ENCODE measurements at regions not wholly inside any gene's neighbourhood (a gene's known extent, or its start where the extent isn't known, plus 50 kb on each side); places are given as distances from the start of the nearest gene placed in this dataset.

DNA sequence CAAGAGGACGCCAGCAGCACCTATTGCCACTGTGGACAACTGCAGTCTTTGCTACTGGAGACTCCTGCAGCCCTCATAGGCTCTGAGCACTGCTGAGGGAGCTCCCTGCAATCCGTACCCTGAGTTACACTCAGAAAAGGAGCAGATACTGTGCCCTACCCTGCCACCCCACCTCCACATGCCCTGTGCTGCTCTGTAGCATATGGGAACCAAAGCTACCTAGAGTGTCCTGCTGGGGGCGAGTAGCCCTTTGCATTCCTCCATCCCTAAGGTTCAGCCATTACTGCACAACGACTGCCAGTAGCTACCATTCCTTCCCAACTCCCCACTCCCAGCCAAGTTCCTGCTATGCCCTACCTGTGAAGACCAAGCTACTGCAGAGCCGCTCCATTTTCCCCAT is 90.2 kb upstream of the SNCAIP start:
- Histone ChIP-seq H3K27ac (no peak overlapping the region), H4K20me1 (ENCODE audit: insufficient read depth, poor library complexity, severe bottlenecking) (no peaks in the 10 kb centered on the region), H3K27me3 (no peaks in the 10 kb centered on the region), H3K36me3 (replicated peaks; ENCODE audit: insufficient read depth, low read depth) (no peaks in the 10 kb centered on the region), H3K79me2 (no peaks in the 10 kb centered on the region), H3K4me3 (no peak overlapping the region), H3K4me2 (no peak overlapping the region), H3K9me2 (replicated peaks; ENCODE audit: insufficient read depth) (no peaks in the 10 kb centered on the region), H3K9me3 (ENCODE audit: low read depth) (peaks cover 4% of the 10 kb centered on the region), H2AFZ (no peak overlapping the region), H3K4me1 (ENCODE audit: insufficient read depth) (no peaks in the 10 kb centered on the region)
- TF ChIP-seq EZH2 (IDR thresholded peaks at IDR 0.05; ENCODE audit: borderline replicate concordance): no peak
- no peak for TF ChIP-seq EZH2phosphoT487 (IDR thresholded peaks at IDR 0.05; ENCODE audit: low read depth, severe bottlenecking, unreplicated experiment)
- TF ChIP-seq, protein P1, sequence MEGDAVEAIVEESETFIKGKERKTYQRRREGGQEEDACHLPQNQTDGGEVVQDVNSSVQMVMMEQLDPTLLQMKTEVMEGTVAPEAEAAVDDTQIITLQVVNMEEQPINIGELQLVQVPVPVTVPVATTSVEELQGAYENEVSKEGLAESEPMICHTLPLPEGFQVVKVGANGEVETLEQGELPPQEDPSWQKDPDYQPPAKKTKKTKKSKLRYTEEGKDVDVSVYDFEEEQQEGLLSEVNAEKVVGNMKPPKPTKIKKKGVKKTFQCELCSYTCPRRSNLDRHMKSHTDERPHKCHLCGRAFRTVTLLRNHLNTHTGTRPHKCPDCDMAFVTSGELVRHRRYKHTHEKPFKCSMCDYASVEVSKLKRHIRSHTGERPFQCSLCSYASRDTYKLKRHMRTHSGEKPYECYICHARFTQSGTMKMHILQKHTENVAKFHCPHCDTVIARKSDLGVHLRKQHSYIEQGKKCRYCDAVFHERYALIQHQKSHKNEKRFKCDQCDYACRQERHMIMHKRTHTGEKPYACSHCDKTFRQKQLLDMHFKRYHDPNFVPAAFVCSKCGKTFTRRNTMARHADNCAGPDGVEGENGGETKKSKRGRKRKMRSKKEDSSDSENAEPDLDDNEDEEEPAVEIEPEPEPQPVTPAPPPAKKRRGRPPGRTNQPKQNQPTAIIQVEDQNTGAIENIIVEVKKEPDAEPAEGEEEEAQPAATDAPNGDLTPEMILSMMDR (IDR thresholded peaks at IDR 0.05; ENCODE audit: poor library complexity): no peak
- DNase-seq (ENCODE audit: low spot score): no peak
- WGBS (ENCODE audit: low lambda C conversion rate, missing lambda C conversion rate): 95% methylated on average over 5 of the region's 5 CpGs

DNA sequence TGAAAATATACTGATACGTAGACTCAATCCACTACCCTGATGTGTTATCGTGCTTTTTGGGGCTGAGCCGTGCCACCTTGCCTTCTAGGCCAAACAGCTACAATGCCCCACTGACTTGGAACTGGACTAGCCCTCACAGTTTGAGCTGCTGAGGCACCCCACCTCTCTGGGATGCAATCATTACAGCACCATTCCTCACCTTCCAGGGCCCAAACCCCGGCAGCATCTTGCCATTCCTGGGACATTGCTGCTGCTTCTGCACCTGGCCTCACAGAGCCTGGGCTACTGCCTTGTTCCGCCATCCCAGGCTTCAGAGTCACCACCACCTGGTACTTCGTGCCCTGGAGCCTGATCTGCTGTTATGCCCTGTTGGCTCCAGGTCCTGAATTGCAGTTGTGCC is 89.5 kb upstream of the SNCAIP start:
- Histone ChIP-seq H3K4me2 (no peak overlapping the region), H3K36me3 (replicated peaks; ENCODE audit: insufficient read depth, low read depth) (no peaks in the 10 kb centered on the region), H3K9me3 (ENCODE audit: low read depth) (peaks cover 4% of the 10 kb centered on the region), H2AFZ (no peak overlapping the region), H4K20me1 (ENCODE audit: insufficient read depth, poor library complexity, severe bottlenecking) (no peaks in the 10 kb centered on the region), H3K9me2 (replicated peaks; ENCODE audit: insufficient read depth) (no peaks in the 10 kb centered on the region), H3K27me3 (no peaks in the 10 kb centered on the region), H3K4me1 (ENCODE audit: insufficient read depth) (no peaks in the 10 kb centered on the region), H3K27ac (no peak overlapping the region), H3K79me2 (no peaks in the 10 kb centered on the region), H3K4me3 (no peak overlapping the region)
- 93% methylated on average over 6 of the region's 6 CpGs for WGBS (ENCODE audit: low lambda C conversion rate, missing lambda C conversion rate)
- no peak for TF ChIP-seq EZH2phosphoT487 (IDR thresholded peaks at IDR 0.05; ENCODE audit: low read depth, severe bottlenecking, unreplicated experiment)
- no peak for TF ChIP-seq EZH2 (IDR thresholded peaks at IDR 0.05; ENCODE audit: borderline replicate concordance)
- TF ChIP-seq, protein P1 (IDR thresholded peaks at IDR 0.05; ENCODE audit: poor library complexity): no peak
- DNase-seq (ENCODE audit: low spot score): no peak

DNA sequence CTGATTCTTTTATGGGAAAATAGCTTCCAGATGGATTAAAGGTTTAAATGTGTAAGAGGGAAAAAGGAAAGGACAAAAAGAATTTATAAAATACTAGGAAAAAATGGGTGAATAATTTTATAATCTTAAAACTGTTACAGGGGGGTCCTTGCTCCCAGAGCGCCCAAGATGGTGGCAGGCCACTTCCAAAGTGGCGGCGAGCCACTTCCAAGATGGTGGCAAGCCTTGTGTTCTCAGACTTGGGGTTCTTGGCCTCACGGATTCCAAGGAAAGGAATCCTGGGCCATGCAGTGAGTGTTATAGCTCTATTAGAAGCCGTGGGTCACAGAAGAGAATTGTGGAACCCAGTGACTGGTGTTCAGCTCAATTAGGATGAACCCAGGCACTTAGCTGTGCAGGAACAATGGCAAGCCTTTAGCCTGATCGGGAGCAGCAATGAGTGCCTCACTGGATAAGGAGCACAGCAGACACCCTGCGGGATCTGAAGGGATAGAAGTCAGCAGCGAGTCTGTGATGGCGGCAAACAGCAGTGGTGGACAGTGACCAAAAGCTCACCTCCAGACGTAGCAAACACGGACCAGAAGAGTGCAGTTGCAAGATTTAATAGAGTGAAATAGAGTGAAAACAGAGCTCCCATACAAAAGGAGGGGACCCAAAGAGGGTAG is 83.2 kb upstream of the SNCAIP start:
- TF ChIP-seq EZH2 (IDR thresholded peaks at IDR 0.05; ENCODE audit: borderline replicate concordance): no peak
- no peak for TF ChIP-seq EZH2phosphoT487 (IDR thresholded peaks at IDR 0.05; ENCODE audit: low read depth, severe bottlenecking, unreplicated experiment)
- TF ChIP-seq, protein P1 (IDR thresholded peaks at IDR 0.05; ENCODE audit: poor library complexity): no peak
- Histone ChIP-seq H3K9me3 (ENCODE audit: low read depth) (peaks cover 4% of the 10 kb centered on the region), H3K4me3 (no peak overlapping the region), H3K27ac (no peak overlapping the region), H3K9me2 (replicated peaks; ENCODE audit: insufficient read depth) (no peaks in the 10 kb centered on the region), H3K27me3 (no peaks in the 10 kb centered on the region), H2AFZ (no peak overlapping the region), H3K4me2 (no peak overlapping the region), H3K79me2 (no peaks in the 10 kb centered on the region), H4K20me1 (ENCODE audit: insufficient read depth, poor library complexity, severe bottlenecking) (no peaks in the 10 kb centered on the region), H3K4me1 (ENCODE audit: insufficient read depth) (no peaks in the 10 kb centered on the region), H3K36me3 (replicated peaks; ENCODE audit: insufficient read depth, low read depth) (no peaks in the 10 kb centered on the region)
- 92% methylated on average over 11 of the region's 11 CpGs for WGBS (ENCODE audit: low lambda C conversion rate, missing lambda C conversion rate)
- no peak for DNase-seq (ENCODE audit: low spot score)
